HG03066 (cell line): ENCODE measurements at regions not wholly inside any gene's neighbourhood (a gene's known extent, or its start where the extent isn't known, plus 50 kb on each side); places are given as distances from the start of the nearest gene placed in this dataset.
"Not testable (repeated sequence)": the region's sequence is repeated elsewhere in the genome, so short reads cannot be mapped to it uniquely, and the experiment has no call there.

Source experiments
- ATAC-seq: cut with Tn5 transposase; IDR thresholded peaks from one replicate; pipeline ENCODE4 v1.9.1; 2021; ENCODE audit warnings: low read depth; ENCODE audit not compliant: unreplicated experiment

DNA sequence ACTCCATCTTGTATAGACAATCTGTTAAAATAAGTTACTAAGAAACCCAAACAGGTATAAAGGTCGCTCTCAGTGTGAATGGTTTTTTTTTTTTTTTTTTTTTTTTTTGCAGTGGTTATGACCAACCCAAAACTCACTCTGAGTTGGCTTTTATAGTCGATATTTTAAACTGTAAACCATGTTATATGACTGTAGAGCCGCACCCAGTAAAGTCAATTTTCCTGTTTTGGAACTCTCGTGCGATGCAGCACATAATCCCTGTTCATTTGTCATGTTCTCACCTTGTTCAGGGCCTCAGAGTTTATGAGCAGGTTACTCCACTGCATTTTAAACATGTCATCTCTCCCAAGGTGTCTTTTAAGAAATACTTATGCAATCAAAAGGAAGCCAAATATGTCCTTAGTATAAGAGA, 112.5 kb downstream of the KLF5 start:
- no peak for ATAC-seq

GRCh38 chr13:73169971-73170370, 111.2 kb downstream of the KLF5 start:
- ATAC-seq: no peak

GRCh38 chr13:73168953-73169401, 110.2 kb downstream of the KLF5 start:
- no peak for ATAC-seq

DNA sequence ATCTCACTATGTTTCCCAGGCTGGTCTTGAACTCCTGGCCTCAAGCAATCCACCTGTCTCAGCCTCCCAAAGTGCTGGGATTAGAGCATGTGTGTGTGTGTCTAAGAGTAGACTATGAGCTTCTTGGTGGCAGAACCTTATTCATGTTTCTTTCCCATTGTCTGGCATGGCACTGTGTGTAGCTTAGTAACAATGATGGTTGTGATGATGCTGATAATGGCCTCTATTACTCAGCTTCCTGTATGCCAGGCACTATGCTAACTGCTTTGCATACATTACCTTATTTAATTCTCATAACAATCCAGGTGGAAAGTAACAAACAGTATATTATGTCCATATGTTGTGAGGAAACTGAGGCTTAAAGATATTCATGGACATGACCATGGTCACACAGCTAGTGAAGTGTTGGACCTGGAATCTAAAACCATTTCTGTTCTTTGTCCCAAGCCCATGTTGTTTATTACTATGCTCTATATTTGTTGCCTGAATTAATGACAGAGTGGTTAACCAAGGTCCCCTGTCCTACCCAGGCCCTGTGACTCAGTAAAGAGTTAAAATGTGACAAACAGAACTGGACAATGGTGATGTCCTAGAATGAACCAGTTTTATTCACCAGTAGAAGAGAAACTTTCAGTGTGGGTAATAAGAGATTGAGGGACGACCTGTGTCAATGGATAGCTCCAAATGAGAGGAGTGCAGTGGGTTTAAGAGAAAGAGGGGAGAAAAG, 109.6 kb downstream of the KLF5 start:
- no peak for ATAC-seq

GRCh38 chr13:73167028-73167820, 108.4 kb downstream of the KLF5 start:
- ATAC-seq: no peak

GRCh38 chr13:73166204-73166603, 107.4 kb downstream of the KLF5 start:
- no peak for ATAC-seq

DNA sequence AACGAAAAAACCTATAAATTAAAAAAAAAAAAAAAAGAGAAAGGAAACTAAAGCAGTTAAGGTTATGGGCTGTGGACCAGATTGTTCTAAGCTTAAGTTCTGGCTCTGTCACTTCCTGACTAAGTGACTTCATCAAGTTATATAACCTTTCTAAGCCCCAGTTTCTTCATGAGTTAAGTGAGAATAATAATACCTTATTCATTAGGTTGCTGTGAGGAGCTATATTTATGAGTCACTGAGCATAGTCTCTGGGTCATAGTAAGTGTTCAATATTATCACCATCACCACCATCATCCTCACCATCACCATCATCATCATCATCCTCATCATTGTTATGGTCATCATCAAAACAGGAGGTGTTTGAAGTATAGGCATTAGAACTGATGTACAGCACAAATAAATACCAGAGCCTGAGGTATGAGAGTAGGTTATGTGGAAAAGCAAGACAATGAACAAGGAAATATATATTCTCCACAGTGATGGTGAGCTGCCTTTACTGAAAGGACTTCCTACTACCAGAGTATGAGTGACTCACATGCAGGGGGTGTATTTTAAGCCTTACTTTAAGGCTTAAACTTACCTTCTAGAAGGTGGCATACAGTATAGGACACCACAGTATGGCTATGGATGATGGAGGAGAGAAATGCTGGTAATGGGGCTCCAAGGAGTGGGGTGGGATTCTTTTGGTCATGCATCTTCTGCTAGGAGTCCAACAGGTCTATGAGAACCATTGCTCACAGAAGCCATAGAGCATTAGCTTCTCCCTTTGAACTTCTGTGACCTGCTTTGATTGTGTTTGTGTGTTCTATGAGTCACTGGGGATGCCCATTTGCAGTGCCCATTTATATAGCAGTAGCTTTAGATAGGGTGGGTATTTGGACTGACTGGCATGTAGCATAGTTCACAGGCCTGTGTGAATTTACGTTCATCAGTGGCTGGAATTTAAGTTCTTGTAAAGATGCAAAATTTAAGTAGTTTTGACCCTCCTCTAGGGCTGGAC, 104.4 kb downstream of the KLF5 start:
- no peak for ATAC-seq

DNA sequence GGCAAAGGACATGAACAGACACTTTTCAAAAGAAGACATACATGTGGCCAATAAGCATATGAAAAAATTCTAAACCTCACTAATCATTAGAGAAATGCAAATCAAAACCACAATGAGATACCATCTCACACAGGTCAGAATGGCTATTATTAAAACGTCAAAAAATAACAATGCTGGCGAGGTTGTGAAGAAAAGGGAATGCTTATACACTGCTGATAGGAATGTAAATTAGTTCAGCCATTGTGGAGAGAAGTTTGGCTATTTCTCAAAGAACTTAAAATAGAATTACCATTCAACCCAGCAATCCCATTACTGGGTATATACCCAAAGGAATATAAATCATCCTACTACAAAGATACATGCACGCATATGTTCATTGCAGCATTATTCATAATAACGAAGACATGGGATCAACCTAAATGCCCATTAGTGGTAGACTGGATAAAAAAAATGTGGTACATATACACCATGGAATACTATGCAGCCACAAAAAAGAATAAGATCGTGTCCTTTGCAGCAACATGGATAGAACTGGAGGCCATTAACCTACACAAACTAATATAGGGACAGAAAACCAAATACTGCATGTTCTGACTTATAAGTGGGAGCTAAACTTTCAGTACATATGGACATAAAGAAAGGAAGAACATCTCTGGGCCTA, 101.7 kb downstream of the KLF5 start:
- not testable (repeated sequence) for ATAC-seq

- no peak for ATAC-seq
Observed at GRCh38 chr13:73158851-73159250, 100.0 kb downstream of the KLF5 start.

DNA sequence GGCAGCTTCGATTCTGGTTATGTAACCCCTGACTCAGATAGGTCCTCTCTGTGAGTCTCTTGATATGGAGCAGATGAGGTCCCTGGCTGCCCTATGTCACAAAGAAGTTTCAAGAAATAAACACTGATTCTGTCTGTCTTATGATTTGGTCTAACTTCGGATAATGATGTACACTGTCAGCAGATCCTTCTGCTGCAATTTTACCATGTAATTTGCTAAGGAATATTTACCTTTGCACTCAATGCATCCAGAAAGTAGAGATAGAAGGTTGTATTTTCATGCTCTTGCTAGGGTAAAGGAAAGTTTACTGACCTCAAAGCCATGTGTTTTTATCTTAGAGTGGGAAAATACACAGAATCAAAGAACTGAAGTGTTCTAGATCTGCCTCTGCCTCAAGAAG, 98.2 kb downstream of the KLF5 start:
- no peak for ATAC-seq

DNA sequence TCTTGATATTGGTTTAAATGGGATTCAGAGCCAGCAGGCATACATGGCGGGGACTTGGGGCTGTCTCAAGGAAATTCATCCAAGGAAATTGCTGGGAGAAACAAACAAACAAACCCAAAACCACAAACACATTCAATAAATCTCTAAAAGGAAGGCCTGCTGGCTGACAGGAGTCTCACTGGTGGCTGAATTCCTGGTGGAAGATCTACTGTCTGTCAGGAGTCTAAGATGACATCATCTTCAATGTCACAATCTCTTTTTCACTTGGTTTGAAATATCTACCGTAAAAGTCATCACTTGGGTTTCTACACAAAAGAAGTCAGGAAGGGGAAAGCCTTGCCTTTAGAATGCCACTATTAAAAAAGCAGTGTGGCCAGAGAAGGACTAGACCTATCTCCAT, 87.9 kb downstream of the KLF5 start:
- ATAC-seq: no peak

- no peak for ATAC-seq
Observed at GRCh38 chr13:73142071-73142470, 83.3 kb downstream of the KLF5 start.

DNA sequence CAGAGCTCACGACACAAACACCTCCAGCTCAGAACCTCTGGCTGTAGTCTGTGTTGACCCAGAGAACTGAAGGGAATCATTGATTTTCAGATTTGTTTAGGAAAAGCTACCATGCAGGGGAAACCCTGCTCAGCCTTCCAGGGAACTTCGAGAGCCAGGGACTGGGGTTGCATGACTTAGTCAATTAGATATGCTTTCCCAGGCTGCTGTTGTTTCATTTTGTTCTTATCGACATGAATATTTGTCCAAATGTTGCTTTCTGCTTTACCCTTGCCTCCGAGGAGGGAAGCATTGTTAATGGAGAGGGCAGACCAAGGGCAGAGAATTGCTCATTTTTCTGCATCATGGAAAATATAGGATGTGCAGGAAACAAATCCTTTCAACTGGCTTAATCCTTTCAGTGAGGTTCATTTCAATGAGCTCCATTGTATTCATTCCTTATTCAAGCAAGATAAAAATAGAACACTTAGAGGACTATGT, 82.5 kb downstream of the KLF5 start:
- ATAC-seq: no peak

DNA sequence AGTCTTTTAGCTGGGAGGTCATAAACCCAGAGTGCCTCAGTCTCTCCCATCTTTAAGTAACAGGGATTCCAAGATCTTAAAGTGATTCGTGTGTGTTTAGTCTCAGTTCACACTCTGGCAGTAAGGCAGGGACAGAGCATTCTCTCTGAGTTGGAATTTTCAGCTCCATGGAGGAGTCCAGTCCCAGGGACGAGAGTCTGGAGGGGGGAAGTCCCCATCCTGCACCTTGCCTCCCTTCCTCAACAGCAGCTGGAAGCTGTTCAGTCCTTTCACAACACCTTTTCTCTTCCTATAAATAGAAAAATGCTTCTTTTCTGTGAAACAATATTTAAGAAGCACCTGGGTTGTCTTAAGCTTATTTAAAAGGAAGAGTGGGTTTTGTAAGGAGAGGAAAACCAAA, 82.0 kb downstream of the KLF5 start:
- no peak for ATAC-seq

- ATAC-seq: no peak
Observed at GRCh38 chr13:73138638-73139491, 80.1 kb downstream of the KLF5 start.

- no peak for ATAC-seq
Observed at GRCh38 chr13:73138276-73138637, 79.5 kb downstream of the KLF5 start.

DNA sequence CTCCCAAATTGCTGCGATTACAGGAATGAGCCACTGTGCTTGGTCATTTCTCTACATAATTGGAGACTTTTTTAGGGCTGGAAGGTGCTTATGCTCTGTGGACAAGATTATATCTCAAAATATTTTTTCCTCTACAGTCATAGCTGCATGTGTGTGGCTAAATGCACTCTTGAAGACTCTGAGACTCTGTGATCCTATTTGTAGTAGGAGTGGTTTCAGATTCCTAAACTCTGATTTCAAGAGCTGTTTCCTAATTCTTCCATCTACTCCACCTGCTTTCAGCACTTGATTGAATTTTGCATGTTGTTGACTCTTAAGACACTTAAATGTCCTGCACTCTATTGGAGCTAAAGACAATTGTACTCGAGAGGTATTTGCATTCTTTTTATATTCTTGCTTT, 78.0 kb downstream of the KLF5 start:
- no peak for ATAC-seq

- no peak for ATAC-seq
Observed at GRCh38 chr13:73133531-73133930, 74.7 kb downstream of the KLF5 start.

DNA sequence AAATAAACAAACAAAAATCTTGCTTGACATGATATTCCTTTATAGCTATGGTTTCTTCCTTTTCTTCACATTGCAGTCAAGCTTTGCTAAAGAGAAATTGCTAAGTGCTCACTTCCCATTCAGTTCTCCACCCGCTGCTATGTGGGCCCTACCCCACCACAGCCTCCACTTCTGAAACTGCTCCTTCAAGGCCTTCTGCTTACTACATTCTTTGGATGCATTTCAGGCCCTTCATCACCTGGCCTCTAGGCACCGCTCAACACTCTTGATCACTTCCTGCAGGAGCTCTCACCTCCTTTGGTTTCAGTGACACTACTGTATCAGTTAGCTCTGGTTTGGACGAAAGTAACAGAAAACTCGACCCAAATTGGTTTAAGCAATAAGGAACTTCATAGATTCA, 72.4 kb downstream of the KLF5 start:
- ATAC-seq: no peak
